ENCODE measurements at regions not wholly inside any gene's neighbourhood (a gene's known extent, or its start where the extent isn't known, plus 50 kb on each side); places are given as distances from the start of the nearest gene placed in this dataset.

DNA sequence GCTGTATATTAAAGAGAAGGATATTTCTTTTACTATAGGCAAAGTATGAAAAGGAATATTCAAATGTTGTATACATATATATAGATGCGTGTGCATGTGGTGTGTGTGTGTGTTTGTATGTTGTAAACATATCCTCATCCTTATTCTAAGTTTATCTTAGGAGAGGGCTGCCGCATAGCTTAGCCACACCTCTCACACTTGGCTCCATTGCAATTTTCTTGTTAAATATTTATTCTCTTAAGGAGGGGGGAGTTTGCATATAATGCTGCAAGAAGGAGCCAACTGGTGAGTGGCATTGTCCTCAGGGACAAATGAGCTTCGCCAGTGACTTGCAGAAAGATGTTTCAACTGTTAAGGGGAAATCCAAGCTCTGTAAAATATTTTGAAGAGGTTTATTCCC lies 360.1 kb upstream of the RND3 start:
- no peaks in the 10 kb centered on the region for H3K4me1 ChIP-seq
- no peak overlapping the region for H3K27ac ChIP-seq
- no peak overlapping the region for H3K4me3 ChIP-seq
- no peak for TF ChIP-seq EP300 (IDR thresholded peaks at IDR 0.05)
- no peak for TF ChIP-seq POLR2AphosphoS5 (IDR thresholded peaks at IDR 0.05)
- no peak for TF ChIP-seq POLR2A (IDR thresholded peaks at IDR 0.05)
- TF ChIP-seq, protein P1, sequence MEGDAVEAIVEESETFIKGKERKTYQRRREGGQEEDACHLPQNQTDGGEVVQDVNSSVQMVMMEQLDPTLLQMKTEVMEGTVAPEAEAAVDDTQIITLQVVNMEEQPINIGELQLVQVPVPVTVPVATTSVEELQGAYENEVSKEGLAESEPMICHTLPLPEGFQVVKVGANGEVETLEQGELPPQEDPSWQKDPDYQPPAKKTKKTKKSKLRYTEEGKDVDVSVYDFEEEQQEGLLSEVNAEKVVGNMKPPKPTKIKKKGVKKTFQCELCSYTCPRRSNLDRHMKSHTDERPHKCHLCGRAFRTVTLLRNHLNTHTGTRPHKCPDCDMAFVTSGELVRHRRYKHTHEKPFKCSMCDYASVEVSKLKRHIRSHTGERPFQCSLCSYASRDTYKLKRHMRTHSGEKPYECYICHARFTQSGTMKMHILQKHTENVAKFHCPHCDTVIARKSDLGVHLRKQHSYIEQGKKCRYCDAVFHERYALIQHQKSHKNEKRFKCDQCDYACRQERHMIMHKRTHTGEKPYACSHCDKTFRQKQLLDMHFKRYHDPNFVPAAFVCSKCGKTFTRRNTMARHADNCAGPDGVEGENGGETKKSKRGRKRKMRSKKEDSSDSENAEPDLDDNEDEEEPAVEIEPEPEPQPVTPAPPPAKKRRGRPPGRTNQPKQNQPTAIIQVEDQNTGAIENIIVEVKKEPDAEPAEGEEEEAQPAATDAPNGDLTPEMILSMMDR (IDR thresholded peaks at IDR 0.05) = no peak
- H3K36me3 ChIP-seq = no peaks in the 10 kb centered on the region
- no peaks in the 10 kb centered on the region for H3K27me3 ChIP-seq
- 20 to 53% methylated on average over 3 of the region's 3 CpGs for WGBS, 2 donors (ENCODE audit: low coverage in 1 of 2)
- no peak for ATAC-seq
- H3K9me3 ChIP-seq = peaks cover 0 to 9% (median 0%) of the 10 kb centered on the region in 3 donors

DNA sequence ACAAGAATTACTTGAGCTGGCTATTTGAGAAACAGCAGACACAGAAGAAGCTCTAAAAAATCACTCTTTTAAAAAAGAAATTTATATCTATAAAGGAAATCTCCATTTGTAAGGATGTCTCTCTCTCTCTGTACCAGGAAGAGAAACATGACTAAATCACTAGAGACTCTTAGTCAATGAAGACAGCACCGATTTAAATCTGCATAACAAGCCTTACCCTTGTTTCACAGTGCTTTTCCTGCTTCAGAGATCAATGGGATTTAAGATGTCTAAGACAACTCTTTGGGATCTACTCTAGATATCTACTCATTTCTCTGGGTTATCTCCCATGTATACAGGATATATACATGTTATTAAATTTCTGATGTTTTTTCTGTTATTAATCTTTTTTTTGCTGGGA lies 359.2 kb upstream of the RND3 start:
- Histone ChIP-seq H3K27me3 (no peaks in the 10 kb centered on the region), H3K36me3 (no peaks in the 10 kb centered on the region), H3K4me1 (no peaks in the 10 kb centered on the region), H3K4me3 (no peak overlapping the region), H3K9me3 (peaks cover 0 to 9% (median 0%) of the 10 kb centered on the region in 3 donors), H3K27ac (no peak overlapping the region)
- ATAC-seq = no peak
- TF ChIP-seq, protein P1 (IDR thresholded peaks at IDR 0.05) = no peak
- no peak for TF ChIP-seq POLR2AphosphoS5 (IDR thresholded peaks at IDR 0.05)
- no peak for TF ChIP-seq POLR2A (IDR thresholded peaks at IDR 0.05)
- TF ChIP-seq EP300 (IDR thresholded peaks at IDR 0.05) = no peak
- 50 to 71% methylated on average over 1 of the region's 1 CpG for WGBS, 2 donors (ENCODE audit: low coverage in 1 of 2)

DNA sequence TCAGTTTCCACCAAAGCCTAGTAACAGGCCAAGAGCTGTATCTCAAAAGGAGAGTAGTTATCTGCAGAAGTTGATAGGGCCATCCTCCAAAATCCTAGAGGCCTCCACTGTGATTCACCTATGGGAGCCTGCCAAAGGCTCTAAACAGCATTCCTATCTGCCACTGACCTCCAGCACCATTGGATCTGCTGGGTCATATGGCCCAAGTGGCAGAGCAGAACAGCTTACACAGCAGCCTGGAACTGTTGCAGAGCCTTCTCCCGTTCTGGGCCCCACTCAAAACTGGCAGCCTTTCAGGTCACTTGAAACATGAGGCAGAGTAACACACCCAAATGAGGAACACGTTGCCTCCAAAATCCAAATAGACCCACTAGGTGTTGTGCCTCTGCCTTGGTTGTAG lies 345.2 kb upstream of the RND3 start:
- H3K36me3 ChIP-seq = no peaks in the 10 kb centered on the region
- no peak overlapping the region for H3K4me3 ChIP-seq
- H3K9me3 ChIP-seq = no peaks in the 10 kb centered on the region
- WGBS, 2 donors (ENCODE audit: low coverage in 1 of 2) = no CpG with 5 or more reads among the region's 2 CpGs
- H3K27me3 ChIP-seq = no peaks in the 10 kb centered on the region
- TF ChIP-seq, protein P1 (IDR thresholded peaks at IDR 0.05) = no peak
- TF ChIP-seq EP300 (IDR thresholded peaks at IDR 0.05) (no peak), POLR2A (IDR thresholded peaks at IDR 0.05) (no peak), POLR2AphosphoS5 (IDR thresholded peaks at IDR 0.05) (no peak)
- no peak overlapping the region for H3K27ac ChIP-seq
- H3K4me1 ChIP-seq = no peaks in the 10 kb centered on the region
- no peak for ATAC-seq

DNA sequence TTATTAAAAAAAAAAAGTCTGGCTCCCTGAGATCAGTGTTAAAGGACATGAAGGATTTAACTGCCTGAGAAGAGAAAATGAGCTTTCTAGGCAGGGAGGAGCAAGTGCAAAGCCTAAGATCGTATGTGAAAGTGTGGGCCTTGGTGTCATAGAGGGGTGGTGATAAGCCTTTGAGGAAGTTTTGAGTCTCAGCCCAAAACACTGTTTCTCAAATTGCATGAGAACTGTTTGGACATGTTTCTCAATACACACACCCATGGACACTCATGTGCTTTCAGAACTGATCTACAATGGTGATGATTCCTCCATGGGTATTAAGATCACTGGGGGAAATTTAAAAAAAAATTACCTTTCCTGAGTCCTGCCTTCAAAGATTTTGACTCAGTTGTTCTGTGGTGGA lies 336.7 kb upstream of the RND3 start:
- no peak for ATAC-seq
- TF ChIP-seq, protein P1 (IDR thresholded peaks at IDR 0.05) = no peak
- TF ChIP-seq EP300 (IDR thresholded peaks at IDR 0.05) (no peak), POLR2AphosphoS5 (IDR thresholded peaks at IDR 0.05) (no peak), POLR2A (IDR thresholded peaks at IDR 0.05) (no peak)
- 0% methylated on average over 1 of the region's 1 CpG for WGBS, 2 donors (ENCODE audit: low coverage in 1 of 2)

DNA sequence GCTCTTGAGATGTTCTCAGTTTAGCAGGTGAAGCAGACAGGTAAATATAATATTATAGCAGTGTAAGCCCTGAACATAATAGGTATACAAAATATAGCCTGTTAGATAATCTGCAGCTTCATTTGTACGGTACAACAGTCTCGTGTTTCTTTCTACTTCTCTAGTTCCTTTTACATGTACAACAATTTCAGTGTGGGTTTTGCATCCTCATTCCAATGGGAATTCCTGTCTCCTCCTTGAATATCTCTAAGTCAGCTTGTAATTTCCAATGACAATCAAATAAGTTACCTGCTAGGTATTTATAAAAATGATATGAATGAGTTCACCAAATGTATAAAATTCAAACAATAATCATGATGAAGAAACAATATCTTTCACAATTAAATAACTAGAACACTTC lies 330.0 kb upstream of the RND3 start:
- ATAC-seq = no peak
- Histone ChIP-seq H3K4me3 (no peak overlapping the region), H3K27ac (no peak overlapping the region), H3K4me1 (no peaks in the 10 kb centered on the region), H3K9me3 (no peaks in the 10 kb centered on the region), H3K27me3 (no peaks in the 10 kb centered on the region), H3K36me3 (no peaks in the 10 kb centered on the region)
- 93 to 95% methylated on average over 2 of the region's 2 CpGs for WGBS, 2 donors (ENCODE audit: low coverage in 1 of 2)
- TF ChIP-seq, protein P1 (IDR thresholded peaks at IDR 0.05) = no peak
- TF ChIP-seq POLR2AphosphoS5 (IDR thresholded peaks at IDR 0.05) (no peak), EP300 (IDR thresholded peaks at IDR 0.05) (no peak), POLR2A (IDR thresholded peaks at IDR 0.05) (no peak)

More for the DNA sequence above, 336.7 kb upstream of the RND3 start:
- no peaks in the 10 kb centered on the region for H3K9me3 ChIP-seq
- H3K36me3 ChIP-seq = no peaks in the 10 kb centered on the region
- H3K4me3 ChIP-seq = no peak overlapping the region
- H3K27ac ChIP-seq = no peak overlapping the region
- no peaks in the 10 kb centered on the region for H3K4me1 ChIP-seq
- no peaks in the 10 kb centered on the region for H3K27me3 ChIP-seq

Data from gastroesophageal sphincter (tissue), 4 donors.